Activated T-cell treated with anti-CD3 and anti-CD28 coated beads, Interleukin-2, amount 50 U/mL, for 1 hour (primary cell): ENCODE measurements at regions not wholly inside any gene's neighbourhood (a gene's known extent, or its start where the extent isn't known, plus 50 kb on each side); places are given as distances from the start of the nearest gene placed in this dataset.

Experiments used
- DNase-seq: peaks from one replicate; pipeline ENCODE4 v3.0.0-alpha.2; 2020

GRCh38 chr15:53397041-53397616, 362.3 kb downstream of the WDR72 start:
- DNase-seq = no peak

GRCh38 chr15:53395871-53396270, 363.6 kb downstream of the WDR72 start:
- DNase-seq = no peak

GRCh38 chr15:53390549-53390948, 368.9 kb downstream of the WDR72 start:
- no peak for DNase-seq

- DNase-seq = no peak
Measured at GRCh38 chr15:53389271-53390037, 370.0 kb downstream of the WDR72 start.

- no peak for DNase-seq
Measured at GRCh38 chr15:53384417-53384816, 375.0 kb downstream of the WDR72 start.

GRCh38 chr15:53378096-53378800, 381.2 kb downstream of the WDR72 start:
- DNase-seq = no peak

- no peak for DNase-seq
Measured at GRCh38 chr15:53367740-53368139, 391.7 kb downstream of the WDR72 start.

GRCh38 chr15:53360881-53361280, 398.6 kb downstream of the WDR72 start:
- no peak for DNase-seq

- DNase-seq = no peak
Measured at GRCh38 chr15:53359038-53359437, 400.4 kb downstream of the WDR72 start.

GRCh38 chr15:53354874-53355273, 404.6 kb downstream of the WDR72 start:
- no peak for DNase-seq

GRCh38 chr15:53351373-53351772, 408.1 kb downstream of the WDR72 start:
- no peak for DNase-seq

- DNase-seq = no peak
Measured at GRCh38 chr15:53346583-53346982, 412.9 kb downstream of the WDR72 start.

GRCh38 chr15:53331328-53332190, 427.9 kb downstream of the WDR72 start:
- DNase-seq = no peak

GRCh38 chr15:53328341-53328740, 431.1 kb downstream of the WDR72 start:
- no peak for DNase-seq

GRCh38 chr15:53324061-53324460, 435.4 kb downstream of the WDR72 start:
- DNase-seq = no peak

- DNase-seq = no peak
Measured at GRCh38 chr15:53323191-53323590, 436.3 kb downstream of the WDR72 start.

GRCh38 chr15:53320816-53321215, 438.6 kb downstream of the WDR72 start:
- no peak for DNase-seq

GRCh38 chr15:53312707-53313106, 446.8 kb downstream of the WDR72 start:
- no peak for DNase-seq

GRCh38 chr15:53310709-53311108, 448.8 kb downstream of the WDR72 start:
- DNase-seq = no peak

- no peak for DNase-seq
Measured at GRCh38 chr15:53307952-53308624, 451.4 kb downstream of the WDR72 start.

GRCh38 chr15:53305554-53305953, 453.9 kb downstream of the WDR72 start:
- DNase-seq = no peak

- no peak for DNase-seq
Measured at GRCh38 chr15:53305101-53305500, 454.4 kb downstream of the WDR72 start.

- DNase-seq = no peak
Measured at GRCh38 chr15:53297828-53298227, 461.6 kb downstream of the WDR72 start.
